IMR-90 (cell line): ENCODE measurements at regions not wholly inside any gene's neighbourhood (a gene's known extent, or its start where the extent isn't known, plus 50 kb on each side); places are given as distances from the start of the nearest gene placed in this dataset.

ENCODE experiments used
- CEBPB ChIP-seq: IDR thresholded peaks from 2 replicates; pipeline ENCODE4 v1.6.1; 2012; ENCODE audit warnings: low read depth, low read length, improper control_type of control experiment
- CHD1 ChIP-seq: IDR thresholded peaks from 2 replicates; pipeline ENCODE4 v1.6.1; 2012; ENCODE audit warnings: low read depth, low read length, improper control_type of control experiment
- CTCF ChIP-seq: conservative IDR thresholded peaks from 2 replicates; pipeline ENCODE4 v1.5.1; 2012; ENCODE audit warnings: mild to moderate bottlenecking, low read depth, low read length, improper control_type of control experiment
- MAFK ChIP-seq: IDR thresholded peaks from 2 replicates; pipeline ENCODE4 v1.6.1; 2012; ENCODE audit warnings: low read depth, low read length, improper control_type of control experiment
- POLR2A ChIP-seq: IDR thresholded peaks from 2 replicates; pipeline ENCODE4 v1.6.1; 2012; ENCODE audit warnings: mild to moderate bottlenecking, low read depth, low read length
- RAD21 ChIP-seq: IDR thresholded peaks from 2 replicates; pipeline ENCODE4 v1.6.1; 2012; ENCODE audit warnings: low read length, improper control_type of control experiment
- SMC3 ChIP-seq: fragments of 150-350 bp; IDR thresholded peaks from 2 replicates; pipeline ENCODE4 v1.6.1; 2016; ENCODE audit warnings: low read depth, mild to moderate bottlenecking, antibody characterized with exemption, low read length, moderate library complexity
- USF2 ChIP-seq: fragments of 150-350 bp; IDR thresholded peaks from 2 replicates; pipeline ENCODE4 v1.6.1; 2017; ENCODE audit warnings: mild to moderate bottlenecking, antibody characterized with exemption, low read length, low read depth

- TF ChIP-seq CTCF (no peak), SMC3 (no peak), MAFK (no peak), CEBPB (no peak), RAD21 (no peak), POLR2A (no peak), USF2 (no peak), CHD1 (no peak)
Observed at GRCh38 chr18:78073275-78073674, 823.6 kb downstream of the GALR1 start.
